GM12874 (cell line): ENCODE measurements at regions not wholly inside any gene's neighbourhood (a gene's known extent, or its start where the extent isn't known, plus 50 kb on each side); places are given as distances from the start of the nearest gene placed in this dataset.

Experiments used
- TF ChIP-seq, protein P1 (sequence below): IDR thresholded peaks from 2 replicates; pipeline ENCODE4 v1.5.1; 2011; ENCODE audit warnings: low read depth, mild to moderate bottlenecking, control low read depth, low read length, moderate library complexity; ENCODE audit not compliant: insufficient read depth

DNA sequence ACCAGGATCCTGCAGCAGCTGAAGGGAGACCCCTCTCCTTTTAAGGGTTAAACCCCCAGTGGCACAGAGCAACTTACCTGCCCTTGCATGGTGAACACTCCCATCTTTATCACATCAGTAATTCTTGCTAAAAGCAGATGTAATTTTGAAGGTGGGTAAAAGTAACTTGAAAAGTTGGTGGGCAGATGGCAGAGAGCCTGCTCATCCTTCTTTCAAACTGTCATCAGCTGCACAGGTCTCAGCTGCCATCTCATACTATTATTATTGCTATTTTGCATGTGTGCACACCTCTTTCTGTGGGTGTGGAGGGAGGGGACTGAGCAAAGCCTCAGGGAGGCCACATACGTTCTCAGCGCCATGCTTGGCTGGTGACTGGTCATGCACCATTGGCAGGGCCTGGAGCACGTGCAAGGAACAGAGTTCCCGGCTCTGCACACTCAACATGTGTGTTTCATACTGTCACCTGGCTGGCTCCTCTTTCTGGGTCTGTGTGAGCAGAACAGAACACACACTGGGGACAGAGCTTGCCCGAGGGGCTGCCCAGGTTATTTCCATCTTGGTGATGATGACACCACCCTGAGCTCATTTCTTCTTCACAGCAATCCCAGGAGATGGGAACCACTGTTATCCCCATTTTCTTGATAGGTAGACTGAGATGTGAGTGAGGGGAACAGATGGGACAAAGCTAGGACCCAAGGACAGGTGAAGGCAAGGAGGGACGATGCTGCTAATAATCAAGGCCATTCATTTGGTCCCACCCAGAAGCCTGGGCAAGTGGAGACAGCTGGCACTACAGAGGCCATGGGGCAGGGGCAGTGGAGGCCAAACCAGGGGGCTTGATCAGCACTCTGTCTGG lies 95.8 kb upstream of the KLF13 start:
- TF ChIP-seq, protein P1, sequence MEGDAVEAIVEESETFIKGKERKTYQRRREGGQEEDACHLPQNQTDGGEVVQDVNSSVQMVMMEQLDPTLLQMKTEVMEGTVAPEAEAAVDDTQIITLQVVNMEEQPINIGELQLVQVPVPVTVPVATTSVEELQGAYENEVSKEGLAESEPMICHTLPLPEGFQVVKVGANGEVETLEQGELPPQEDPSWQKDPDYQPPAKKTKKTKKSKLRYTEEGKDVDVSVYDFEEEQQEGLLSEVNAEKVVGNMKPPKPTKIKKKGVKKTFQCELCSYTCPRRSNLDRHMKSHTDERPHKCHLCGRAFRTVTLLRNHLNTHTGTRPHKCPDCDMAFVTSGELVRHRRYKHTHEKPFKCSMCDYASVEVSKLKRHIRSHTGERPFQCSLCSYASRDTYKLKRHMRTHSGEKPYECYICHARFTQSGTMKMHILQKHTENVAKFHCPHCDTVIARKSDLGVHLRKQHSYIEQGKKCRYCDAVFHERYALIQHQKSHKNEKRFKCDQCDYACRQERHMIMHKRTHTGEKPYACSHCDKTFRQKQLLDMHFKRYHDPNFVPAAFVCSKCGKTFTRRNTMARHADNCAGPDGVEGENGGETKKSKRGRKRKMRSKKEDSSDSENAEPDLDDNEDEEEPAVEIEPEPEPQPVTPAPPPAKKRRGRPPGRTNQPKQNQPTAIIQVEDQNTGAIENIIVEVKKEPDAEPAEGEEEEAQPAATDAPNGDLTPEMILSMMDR: no peak

DNA sequence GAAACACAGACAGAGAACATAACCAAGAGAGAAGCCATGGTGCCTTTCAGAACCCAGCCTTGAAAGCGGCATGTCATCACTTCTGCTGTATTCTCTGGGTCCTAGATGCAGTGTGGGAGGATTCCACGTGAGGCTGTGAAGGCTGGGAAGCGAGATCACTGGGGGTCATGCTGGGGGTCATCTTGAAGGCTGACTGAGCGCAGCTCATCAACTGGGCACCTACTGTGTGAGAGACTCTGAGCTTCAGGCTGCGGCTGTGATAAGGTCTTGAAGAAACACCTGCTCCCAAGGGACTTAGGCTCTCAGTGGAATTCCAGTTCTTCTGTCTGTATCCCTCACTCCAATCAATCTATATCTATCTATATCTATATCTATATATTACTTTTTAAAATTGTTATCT lies 91.8 kb upstream of the KLF13 start:
- TF ChIP-seq, protein P1: no peak

DNA sequence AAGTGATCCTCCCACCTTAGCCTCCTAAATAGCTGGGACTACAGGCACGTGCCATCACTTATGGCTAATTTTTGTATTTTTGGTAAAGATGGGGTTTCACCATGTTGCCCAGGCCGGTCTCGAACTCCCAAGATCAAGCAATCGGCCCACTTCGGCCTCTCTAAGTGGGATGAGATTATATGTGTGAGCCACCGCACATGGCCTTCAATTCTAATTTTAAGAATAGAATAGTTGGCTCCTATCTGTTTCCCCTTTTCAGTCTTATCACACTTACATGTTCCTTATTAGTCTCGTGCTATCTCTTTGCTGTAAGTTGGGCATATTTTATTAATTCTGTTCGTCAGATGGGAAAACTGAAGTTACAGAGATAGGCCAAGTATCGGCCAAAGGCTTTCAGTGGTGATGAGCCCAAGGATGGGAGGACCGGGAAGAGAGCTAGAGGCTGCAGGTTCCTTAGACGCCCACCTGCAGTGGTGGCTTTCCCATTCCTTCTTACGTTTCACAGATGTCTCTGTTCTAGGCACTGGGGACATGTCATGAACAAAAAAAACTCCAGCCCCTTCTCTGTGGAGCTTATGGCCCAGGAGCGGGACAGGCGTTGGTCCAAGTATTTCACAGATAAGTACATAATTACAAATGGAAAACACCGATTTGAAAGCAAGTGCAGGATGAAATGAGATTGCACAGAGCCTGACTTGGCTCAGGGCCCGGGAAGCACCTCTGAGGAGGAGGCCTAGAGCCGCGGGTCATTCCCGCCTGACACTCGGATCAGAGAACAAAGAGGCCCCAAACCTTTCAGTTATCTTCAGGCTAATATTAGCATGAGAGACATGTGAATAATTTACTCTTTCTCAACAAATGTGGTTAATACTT lies 91.1 kb upstream of the KLF13 start:
- TF ChIP-seq, protein P1: no peak

DNA sequence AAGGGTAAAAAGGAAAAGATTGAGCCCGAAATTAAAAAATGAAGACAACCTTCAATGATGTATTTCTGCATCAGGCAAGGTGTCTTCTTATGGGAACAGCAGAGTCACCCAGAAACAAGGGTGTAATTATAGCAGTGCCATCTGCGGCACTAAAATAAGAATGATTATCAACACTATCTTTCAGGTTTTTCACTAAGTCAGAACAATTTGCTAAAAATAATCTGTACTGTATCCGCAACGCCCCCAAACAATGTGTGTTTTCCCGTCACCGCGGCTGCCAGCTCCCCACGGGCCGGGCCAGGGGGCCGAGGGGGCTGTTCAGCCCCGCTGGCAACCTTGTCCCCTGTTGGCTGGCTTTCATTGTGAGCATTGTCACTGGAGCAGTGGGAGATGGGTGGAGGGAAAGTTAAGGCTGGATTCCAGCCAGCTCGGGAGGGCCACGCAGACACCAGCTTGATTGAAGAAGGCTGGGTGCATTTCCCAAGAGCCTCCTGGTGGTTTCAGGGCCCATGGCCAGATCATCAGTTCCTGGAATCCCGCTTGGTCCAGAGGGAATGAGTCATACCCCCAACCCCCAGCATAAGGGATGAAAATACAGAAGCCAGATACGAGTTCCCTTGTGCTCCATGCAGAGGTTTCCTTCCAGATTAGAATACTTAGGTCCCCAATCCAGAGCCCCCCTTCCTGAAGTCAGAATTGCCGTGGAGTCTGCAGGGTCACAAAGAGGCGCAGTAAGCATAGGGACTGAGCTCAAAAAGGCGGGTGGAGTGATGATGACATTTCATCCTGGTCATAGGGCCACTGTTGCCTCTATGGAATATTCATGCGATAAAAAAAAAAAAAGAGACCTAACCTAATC lies 90.2 kb upstream of the KLF13 start:
- TF ChIP-seq, protein P1: no peak

GRCh38 chr15:31237043-31237324 lies 89.7 kb upstream of the KLF13 start:
- TF ChIP-seq, protein P1: no peak

- TF ChIP-seq, protein P1: no peak
These were observed 87.7 kb upstream of the KLF13 start for GRCh38 chr15:31238906-31239305.

DNA sequence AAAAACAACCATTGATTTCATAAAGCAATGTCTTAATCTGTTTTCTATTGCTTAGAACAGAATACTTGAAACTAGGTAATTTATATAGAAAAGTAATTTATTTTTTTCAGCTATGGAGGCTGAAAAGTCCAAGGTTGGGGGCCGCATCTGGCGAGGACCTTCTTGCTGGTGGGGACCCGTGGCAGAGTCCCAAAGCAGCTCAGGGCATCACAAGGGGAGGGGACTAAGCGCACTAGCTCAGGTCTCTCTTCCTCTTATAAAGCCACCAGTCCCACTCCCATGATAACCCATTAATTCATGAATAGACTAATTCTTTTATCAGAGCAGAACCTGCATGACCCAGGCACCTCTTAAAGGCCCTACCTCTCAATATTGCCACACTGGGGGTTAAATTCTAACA lies 87.2 kb upstream of the KLF13 start:
- TF ChIP-seq, protein P1: no peak
